Mesothelial cell of epicardium (in vitro differentiated cells): ENCODE measurements at regions not wholly inside any gene's neighbourhood (a gene's known extent, or its start where the extent isn't known, plus 50 kb on each side); places are given as distances from the start of the nearest gene placed in this dataset.

Source experiments
- DNase-seq, 2 experiments: peaks; one replicate each; pipeline ENCODE4 v3.0.0; 2021; ENCODE audit warnings: low spot score in 2 of 2; ENCODE audit not compliant: unreplicated experiment in 2 of 2
- H3K27ac Mint-ChIP-seq: 2 replicates; pipeline ENCODE4 v1.8.0; 2021; ENCODE audit warnings: mixed read lengths
- H3K27me3 Mint-ChIP-seq: 2 replicates; pipeline ENCODE4 v1.8.0; 2021; ENCODE audit warnings: low read depth, mixed read lengths
- H3K36me3 Mint-ChIP-seq: 2 replicates; pipeline ENCODE4 v1.8.0; 2021; ENCODE audit warnings: mixed read lengths
- H3K4me1 Mint-ChIP-seq: 2 replicates; pipeline ENCODE4 v1.8.0; 2021; ENCODE audit warnings: mixed read lengths
- H3K4me3 Mint-ChIP-seq: 2 replicates; pipeline ENCODE4 v1.8.0; 2021; ENCODE audit warnings: mild to moderate bottlenecking, moderate library complexity, mixed read lengths
- H3K9me3 Mint-ChIP-seq: 2 replicates; pipeline ENCODE4 v1.8.0; 2021; ENCODE audit warnings: mixed read lengths
- TF ChIP-seq, protein P1 (sequence below): fragments of 200-600 bp; sonication (generic); IDR thresholded peaks from one replicate; pipeline ENCODE4 v1.5.0; 2021; ENCODE audit warnings: antibody characterized with exemption; ENCODE audit not compliant: unreplicated experiment

- H3K4me1 Mint-ChIP-seq = peaks cover 14% of the 10 kb centered on the region
- H3K4me3 Mint-ChIP-seq = no peak overlapping the region
- no peak overlapping the region for H3K27ac Mint-ChIP-seq
- H3K36me3 Mint-ChIP-seq = peaks cover 6% of the 10 kb centered on the region
- peaks cover 17% of the 10 kb centered on the region for H3K9me3 Mint-ChIP-seq
- TF ChIP-seq, protein P1, sequence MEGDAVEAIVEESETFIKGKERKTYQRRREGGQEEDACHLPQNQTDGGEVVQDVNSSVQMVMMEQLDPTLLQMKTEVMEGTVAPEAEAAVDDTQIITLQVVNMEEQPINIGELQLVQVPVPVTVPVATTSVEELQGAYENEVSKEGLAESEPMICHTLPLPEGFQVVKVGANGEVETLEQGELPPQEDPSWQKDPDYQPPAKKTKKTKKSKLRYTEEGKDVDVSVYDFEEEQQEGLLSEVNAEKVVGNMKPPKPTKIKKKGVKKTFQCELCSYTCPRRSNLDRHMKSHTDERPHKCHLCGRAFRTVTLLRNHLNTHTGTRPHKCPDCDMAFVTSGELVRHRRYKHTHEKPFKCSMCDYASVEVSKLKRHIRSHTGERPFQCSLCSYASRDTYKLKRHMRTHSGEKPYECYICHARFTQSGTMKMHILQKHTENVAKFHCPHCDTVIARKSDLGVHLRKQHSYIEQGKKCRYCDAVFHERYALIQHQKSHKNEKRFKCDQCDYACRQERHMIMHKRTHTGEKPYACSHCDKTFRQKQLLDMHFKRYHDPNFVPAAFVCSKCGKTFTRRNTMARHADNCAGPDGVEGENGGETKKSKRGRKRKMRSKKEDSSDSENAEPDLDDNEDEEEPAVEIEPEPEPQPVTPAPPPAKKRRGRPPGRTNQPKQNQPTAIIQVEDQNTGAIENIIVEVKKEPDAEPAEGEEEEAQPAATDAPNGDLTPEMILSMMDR = no peak
- H3K27me3 Mint-ChIP-seq = peaks cover 10% of the 10 kb centered on the region
- no peak for DNase-seq
Measured at GRCh38 chr21:17738176-17738953, 80.8 kb downstream of the C21orf91 start.

DNA sequence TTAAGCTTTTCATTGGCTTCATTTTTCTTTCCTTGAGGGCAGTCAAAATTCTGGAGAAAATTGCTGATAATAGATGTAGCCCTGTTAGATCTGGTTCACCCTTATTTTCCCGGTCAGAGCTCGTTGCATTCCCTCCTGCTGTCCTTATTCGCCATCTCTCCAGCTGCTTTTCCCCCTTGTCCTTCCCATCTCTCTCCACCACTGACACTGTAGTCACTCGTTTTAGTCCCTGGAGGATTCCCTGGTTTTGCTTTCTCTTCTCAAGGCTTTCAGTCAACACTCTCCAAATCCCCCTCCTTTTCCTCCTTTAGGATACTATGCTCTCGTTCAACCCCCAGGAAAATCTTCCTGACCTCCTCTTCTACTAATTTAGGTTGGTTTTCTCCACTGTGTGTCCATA, 83.1 kb downstream of the C21orf91 start:
- TF ChIP-seq, protein P1 = no peak
- H3K36me3 Mint-ChIP-seq = no peaks in the 10 kb centered on the region
- peaks cover 10% of the 10 kb centered on the region for H3K27me3 Mint-ChIP-seq
- H3K4me1 Mint-ChIP-seq = peaks cover 7% of the 10 kb centered on the region
- no peak overlapping the region for H3K27ac Mint-ChIP-seq
- no peak overlapping the region for H3K4me3 Mint-ChIP-seq
- peaks cover 4% of the 10 kb centered on the region for H3K9me3 Mint-ChIP-seq
- DNase-seq = no peak

DNA sequence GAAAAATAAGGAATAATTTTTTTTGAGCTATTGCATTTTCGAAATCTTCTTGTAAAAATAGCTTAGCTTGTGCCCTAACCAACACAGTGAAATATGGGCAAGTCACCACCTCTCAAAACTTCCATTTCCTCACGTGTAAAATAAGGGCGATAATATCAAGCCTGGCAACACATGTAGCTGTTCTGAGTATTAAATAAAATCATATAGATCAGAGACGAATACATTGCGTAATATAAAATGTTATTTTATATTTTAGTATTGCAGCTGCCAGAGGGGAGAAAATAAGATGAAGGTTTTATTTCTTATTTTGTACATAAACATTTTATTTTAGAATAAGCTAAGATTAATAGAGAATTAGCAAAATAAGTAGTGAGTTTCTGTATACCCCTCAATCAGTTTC, 85.9 kb downstream of the C21orf91 start:
- TF ChIP-seq, protein P1 = no peak

DNA sequence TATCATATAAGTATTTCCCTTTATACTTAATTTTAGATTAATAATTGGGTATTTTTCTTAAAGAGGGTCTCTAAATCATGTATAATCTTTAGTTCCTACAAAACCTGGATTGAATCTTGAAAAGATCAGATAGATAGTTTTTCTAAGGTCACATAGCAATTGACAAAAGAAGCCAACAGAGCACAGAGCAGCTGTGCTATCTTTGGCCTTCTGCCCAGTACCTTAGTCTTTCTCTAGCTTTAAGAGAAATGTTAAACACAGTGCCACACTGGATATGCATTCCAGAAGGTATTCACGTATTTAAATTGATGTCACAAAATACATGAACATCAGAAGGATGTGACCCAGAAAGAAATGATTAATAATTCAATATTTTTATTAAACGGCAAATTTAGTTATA, 86.8 kb downstream of the C21orf91 start:
- Mint-ChIP-seq H3K4me1 (peaks cover 12% of the 10 kb centered on the region), H3K4me3 (no peak overlapping the region), H3K36me3 (no peaks in the 10 kb centered on the region), H3K27me3 (peaks cover 15% of the 10 kb centered on the region), H3K27ac (no peak overlapping the region), H3K9me3 (no peaks in the 10 kb centered on the region)
- DNase-seq = no peak
- TF ChIP-seq, protein P1 = no peak

More for the DNA sequence above, 85.9 kb downstream of the C21orf91 start:
- no peak overlapping the region for H3K4me3 Mint-ChIP-seq
- no peak overlapping the region for H3K27ac Mint-ChIP-seq
- no peaks in the 10 kb centered on the region for H3K9me3 Mint-ChIP-seq
- no peaks in the 10 kb centered on the region for H3K36me3 Mint-ChIP-seq
- no peak for DNase-seq
- H3K4me1 Mint-ChIP-seq = peaks cover 12% of the 10 kb centered on the region
- peaks cover 15% of the 10 kb centered on the region for H3K27me3 Mint-ChIP-seq

GRCh38 chr21:17731554-17731953, 87.6 kb downstream of the C21orf91 start:
- TF ChIP-seq, protein P1 = no peak
- no peaks in the 10 kb centered on the region for H3K36me3 Mint-ChIP-seq
- H3K27ac Mint-ChIP-seq = no peak overlapping the region
- H3K4me3 Mint-ChIP-seq = no peak overlapping the region
- peaks cover 12% of the 10 kb centered on the region for H3K4me1 Mint-ChIP-seq
- no peaks in the 10 kb centered on the region for H3K9me3 Mint-ChIP-seq
- H3K27me3 Mint-ChIP-seq = peaks cover 15% of the 10 kb centered on the region
- DNase-seq = no peak
